AG09309 (cell line): ENCODE measurements at regions not wholly inside any gene's neighbourhood (a gene's known extent, or its start where the extent isn't known, plus 50 kb on each side); places are given as distances from the start of the nearest gene placed in this dataset.

Source experiments
- DNase-seq: peaks from one replicate; pipeline ENCODE4 v3.0.0-alpha.2; 2010; ENCODE audit warnings: low read depth
- H3K4me3 ChIP-seq: 2 replicates; pipeline ENCODE4 v1.5.1; 2011; ENCODE audit warnings: mild to moderate bottlenecking, low read depth, low read length, moderate library complexity; ENCODE audit not compliant: control insufficient read depth
- TF ChIP-seq, protein P1 (sequence below): IDR thresholded peaks from 2 replicates; pipeline ENCODE4 v1.5.1; 2011; ENCODE audit warnings: mild to moderate bottlenecking, low read depth, low read length, inconsistent platforms; ENCODE audit not compliant: insufficient read depth, control insufficient read depth; ENCODE audit errors: missing control alignments

DNA sequence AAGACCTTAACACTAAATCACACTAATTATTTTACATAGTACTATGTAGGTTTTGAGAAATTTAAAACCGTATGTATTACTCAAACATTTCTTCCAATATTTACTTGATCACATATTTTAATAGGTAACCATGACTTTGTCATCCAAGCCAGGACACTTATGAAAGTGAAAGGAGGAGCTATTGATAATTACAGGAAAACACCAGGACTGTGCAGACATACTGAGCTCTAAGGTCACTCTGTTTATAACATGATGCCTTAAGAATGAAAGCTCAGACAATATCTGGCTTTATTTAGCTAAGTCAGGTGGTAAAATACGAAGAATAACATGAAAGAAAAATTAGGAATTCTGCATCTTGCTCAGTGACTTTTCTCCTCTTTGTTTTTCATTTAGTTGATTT is 216.0 kb upstream of the NANOGP8 start:
- H3K4me3 ChIP-seq = no peak overlapping the region
- TF ChIP-seq, protein P1, sequence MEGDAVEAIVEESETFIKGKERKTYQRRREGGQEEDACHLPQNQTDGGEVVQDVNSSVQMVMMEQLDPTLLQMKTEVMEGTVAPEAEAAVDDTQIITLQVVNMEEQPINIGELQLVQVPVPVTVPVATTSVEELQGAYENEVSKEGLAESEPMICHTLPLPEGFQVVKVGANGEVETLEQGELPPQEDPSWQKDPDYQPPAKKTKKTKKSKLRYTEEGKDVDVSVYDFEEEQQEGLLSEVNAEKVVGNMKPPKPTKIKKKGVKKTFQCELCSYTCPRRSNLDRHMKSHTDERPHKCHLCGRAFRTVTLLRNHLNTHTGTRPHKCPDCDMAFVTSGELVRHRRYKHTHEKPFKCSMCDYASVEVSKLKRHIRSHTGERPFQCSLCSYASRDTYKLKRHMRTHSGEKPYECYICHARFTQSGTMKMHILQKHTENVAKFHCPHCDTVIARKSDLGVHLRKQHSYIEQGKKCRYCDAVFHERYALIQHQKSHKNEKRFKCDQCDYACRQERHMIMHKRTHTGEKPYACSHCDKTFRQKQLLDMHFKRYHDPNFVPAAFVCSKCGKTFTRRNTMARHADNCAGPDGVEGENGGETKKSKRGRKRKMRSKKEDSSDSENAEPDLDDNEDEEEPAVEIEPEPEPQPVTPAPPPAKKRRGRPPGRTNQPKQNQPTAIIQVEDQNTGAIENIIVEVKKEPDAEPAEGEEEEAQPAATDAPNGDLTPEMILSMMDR = no peak
- no peak for DNase-seq

GRCh38 chr15:35299059-35299735 is 214.1 kb upstream of the NANOGP8 start:
- H3K4me3 ChIP-seq = no peak overlapping the region
- TF ChIP-seq, protein P1 = no peak

GRCh38 chr15:35298509-35298908 is 213.4 kb upstream of the NANOGP8 start:
- no peak for DNase-seq
- TF ChIP-seq, protein P1 = no peak
- no peak overlapping the region for H3K4me3 ChIP-seq

More at GRCh38 chr15:35299059-35299735, 214.1 kb upstream of the NANOGP8 start:
- DNase-seq = no peak

- TF ChIP-seq, protein P1 = peak; percentile 40
- peak; percentile 37 for DNase-seq
- no peak overlapping the region for H3K4me3 ChIP-seq
These were observed 208.4 kb upstream of the NANOGP8 start for GRCh38 chr15:35293353-35294130.

DNA sequence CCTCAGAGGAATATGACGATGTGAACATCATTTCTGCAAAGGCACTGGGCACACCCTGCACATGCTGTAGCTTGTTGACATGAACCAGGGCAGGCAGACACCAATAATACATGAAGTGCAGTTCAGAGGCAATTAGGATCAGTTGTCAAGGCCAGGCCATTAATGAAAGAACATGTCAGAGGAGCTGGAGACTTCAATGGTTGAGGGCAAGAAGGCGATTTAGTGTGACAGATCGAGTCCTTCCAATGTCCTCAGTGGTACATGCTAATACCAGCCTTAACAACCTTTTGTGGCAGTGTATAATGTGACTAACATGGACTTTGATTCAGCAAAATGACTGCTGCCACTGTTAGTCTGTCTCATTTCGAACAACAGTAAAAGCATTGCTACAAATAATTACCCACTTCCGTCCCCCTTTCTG is 205.2 kb upstream of the NANOGP8 start:
- no peak overlapping the region for H3K4me3 ChIP-seq
- no peak for DNase-seq
- TF ChIP-seq, protein P1 = no peak

- TF ChIP-seq, protein P1 = peak; percentile 77
- peak; percentile 50 for DNase-seq
- H3K4me3 ChIP-seq = no peak overlapping the region
These were observed 204.0 kb upstream of the NANOGP8 start for GRCh38 chr15:35289024-35289617.
